PC-9 (cell line): ENCODE measurements at regions not wholly inside any gene's neighbourhood (a gene's known extent, or its start where the extent isn't known, plus 50 kb on each side); places are given as distances from the start of the nearest gene placed in this dataset.
"Not testable (repeated sequence)": the region's sequence is repeated elsewhere in the genome, so short reads cannot be mapped to it uniquely, and the experiment has no call there.

Experiments
- EZH2 ChIP-seq: fragments of 200-600 bp; sonication (generic); IDR thresholded peaks from 2 replicates; pipeline ENCODE4 v1.8.0; 2017; ENCODE audit warnings: antibody characterized with exemption, low read depth
- TF ChIP-seq, protein P1 (sequence below): fragments of 200-600 bp; sonication (generic); conservative IDR thresholded peaks from 2 replicates; pipeline ENCODE4 v1.6.1; 2017; ENCODE audit warnings: mixed run types, antibody characterized with exemption, mild to moderate bottlenecking, moderate library complexity

DNA sequence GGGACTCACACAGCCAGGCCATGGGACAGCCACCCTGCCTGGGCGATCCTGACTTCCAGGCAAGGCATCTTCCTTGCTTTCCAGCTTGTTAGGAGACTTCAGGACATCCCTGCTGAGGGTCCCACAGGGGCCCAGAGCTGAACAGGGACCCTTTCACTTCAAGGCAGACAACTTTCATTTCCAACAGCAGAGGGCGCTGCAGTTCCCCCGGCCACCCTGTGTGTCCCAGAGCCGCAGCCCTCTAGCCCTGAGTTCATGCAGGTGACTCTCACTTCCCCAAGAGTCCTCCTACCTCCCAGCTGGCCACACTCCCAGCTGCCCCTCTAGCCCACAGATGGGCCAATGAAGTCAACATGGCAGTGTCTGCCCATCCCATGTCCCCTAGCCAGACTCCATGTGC lies 1556.0 kb downstream of the FOXD4L5 start:
- TF ChIP-seq, protein P1, sequence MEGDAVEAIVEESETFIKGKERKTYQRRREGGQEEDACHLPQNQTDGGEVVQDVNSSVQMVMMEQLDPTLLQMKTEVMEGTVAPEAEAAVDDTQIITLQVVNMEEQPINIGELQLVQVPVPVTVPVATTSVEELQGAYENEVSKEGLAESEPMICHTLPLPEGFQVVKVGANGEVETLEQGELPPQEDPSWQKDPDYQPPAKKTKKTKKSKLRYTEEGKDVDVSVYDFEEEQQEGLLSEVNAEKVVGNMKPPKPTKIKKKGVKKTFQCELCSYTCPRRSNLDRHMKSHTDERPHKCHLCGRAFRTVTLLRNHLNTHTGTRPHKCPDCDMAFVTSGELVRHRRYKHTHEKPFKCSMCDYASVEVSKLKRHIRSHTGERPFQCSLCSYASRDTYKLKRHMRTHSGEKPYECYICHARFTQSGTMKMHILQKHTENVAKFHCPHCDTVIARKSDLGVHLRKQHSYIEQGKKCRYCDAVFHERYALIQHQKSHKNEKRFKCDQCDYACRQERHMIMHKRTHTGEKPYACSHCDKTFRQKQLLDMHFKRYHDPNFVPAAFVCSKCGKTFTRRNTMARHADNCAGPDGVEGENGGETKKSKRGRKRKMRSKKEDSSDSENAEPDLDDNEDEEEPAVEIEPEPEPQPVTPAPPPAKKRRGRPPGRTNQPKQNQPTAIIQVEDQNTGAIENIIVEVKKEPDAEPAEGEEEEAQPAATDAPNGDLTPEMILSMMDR, result peak; percentile 41; the same call in 1 of the 2 replicates
- TF ChIP-seq EZH2, result not testable (repeated sequence)
